IMR-90 (cell line): ENCODE measurements at regions not wholly inside any gene's neighbourhood (a gene's known extent, or its start where the extent isn't known, plus 50 kb on each side); places are given as distances from the start of the nearest gene placed in this dataset.

Experiments used
- ATAC-seq: fragments of 200-7000 bp; cut with Tn5 transposase; 2 replicates; pipeline ENCODE4 v1.9.1; 2020; ENCODE audit warnings: low read depth, mild to moderate bottlenecking, moderate library complexity
- BruUV-seq: library from RNA; stranded (reverse); fragments of 400-500 nt; replicated peaks from 2 replicates; lab custom pipeline; 2021; lab: Mats Ljungman, UMichigan
- CTCF ChIA-PET: fragments of 300-600 bp; formaldehyde crosslinking; extraction: SDS; loops from one replicate; lab custom pipeline; 2021; ENCODE audit warnings: antibody characterized with exemption; lab: Yijun Ruan, JAX
- POLR2A ChIA-PET: fragments of 300-600 bp; sonication (Branson Sonifier 250); formaldehyde crosslinking; loops from one replicate; lab custom pipeline; 2022; ENCODE audit warnings: antibody characterized with exemption; ENCODE audit not compliant: unreplicated experiment; lab: Charles Lee
- DNase-seq: peaks from one replicate; pipeline ENCODE4 v3.0.0; 2013
- H2AFZ ChIP-seq: replicated peaks from 2 replicates; pipeline ENCODE3; 2013; ENCODE audit warnings: low read length, mild to moderate bottlenecking; ENCODE audit not compliant: poor library complexity
- H2AK5ac ChIP-seq: 2 replicates; pipeline ENCODE4 v1.6.1; 2013; ENCODE audit warnings: low read depth, low read length, inconsistent platforms
- H2AK9ac ChIP-seq: replicated peaks from 2 replicates; pipeline ENCODE3; 2013; ENCODE audit warnings: mild to moderate bottlenecking, low read depth, low read length, moderate library complexity; ENCODE audit not compliant: poor library complexity
- H2BK120ac ChIP-seq: 2 replicates; pipeline ENCODE4 v1.6.1; 2013; ENCODE audit warnings: low read depth, low read length, inconsistent platforms
- H2BK15ac ChIP-seq: 3 replicates; pipeline ENCODE4 v1.6.1; 2013; ENCODE audit warnings: low read depth, low read length, inconsistent platforms
- H2BK20ac ChIP-seq: 2 replicates; pipeline ENCODE4 v1.6.1; 2013; ENCODE audit warnings: low read depth, mild to moderate bottlenecking, inconsistent platforms, low read length, moderate library complexity
- H2BK5ac ChIP-seq: 2 replicates; pipeline ENCODE4 v1.6.1; 2013; ENCODE audit warnings: mild to moderate bottlenecking, low read depth, low read length, inconsistent platforms; ENCODE audit not compliant: poor library complexity, severe bottlenecking
- H3K14ac ChIP-seq: replicated peaks from 2 replicates; pipeline ENCODE4 v1.6.1; 2013; ENCODE audit warnings: low read depth, low read length, inconsistent platforms
- H3K18ac ChIP-seq: 2 replicates; pipeline ENCODE4 v1.6.1; 2013; ENCODE audit warnings: low read depth, low read length, control low read depth
- H3K23ac ChIP-seq: 2 replicates; pipeline ENCODE4 v1.6.1; 2013; ENCODE audit warnings: low read depth, low read length, inconsistent platforms
- H3K27ac ChIP-seq: 2 replicates; pipeline ENCODE4 v1.5.1; 2013; ENCODE audit warnings: mild to moderate bottlenecking, control low read depth, low read length; ENCODE audit not compliant: insufficient read depth
- H3K27me3 ChIP-seq: 2 replicates; pipeline ENCODE4 v1.6.1; 2013; ENCODE audit warnings: low read length; ENCODE audit not compliant: control insufficient read depth, insufficient read depth
- H3K36me3 ChIP-seq: 2 replicates; pipeline ENCODE4 v1.6.1; 2013; ENCODE audit warnings: low read length, mixed read lengths; ENCODE audit not compliant: control insufficient read depth, insufficient read depth
- H3K4ac ChIP-seq: 2 replicates; pipeline ENCODE4 v1.6.1; 2013; ENCODE audit warnings: low read depth, low read length, inconsistent platforms
- H3K4me1 ChIP-seq: 2 replicates; pipeline ENCODE4 v1.6.1; 2013; ENCODE audit warnings: low read length, mixed read lengths; ENCODE audit not compliant: control insufficient read depth, insufficient read depth
- H3K4me2 ChIP-seq: 2 replicates; pipeline ENCODE4 v1.6.1; 2013; ENCODE audit warnings: low read depth, mild to moderate bottlenecking, control low read depth, low read length, moderate library complexity
- H3K4me3 ChIP-seq: 2 replicates; pipeline ENCODE4 v1.5.1; 2013; ENCODE audit warnings: low read depth, mild to moderate bottlenecking, control low read depth, low read length, moderate library complexity; ENCODE audit not compliant: insufficient read depth
- H3K56ac ChIP-seq: 2 replicates; pipeline ENCODE4 v1.6.1; 2013; ENCODE audit warnings: low read length, inconsistent platforms; ENCODE audit not compliant: insufficient read depth; ENCODE audit errors: extremely low read depth
- H3K79me1 ChIP-seq, 2 experiments: 2 replicates each; pipeline ENCODE4 v1.6.1; 2013; ENCODE audit warnings: low read length in 2 of 2, inconsistent platforms in 1 of 2, low read depth in 1 of 2
- H3K9ac ChIP-seq: 2 replicates; pipeline ENCODE4 v1.6.1; 2013; ENCODE audit warnings: low read depth, low read length, control low read depth
- H3K9me1 ChIP-seq: 2 replicates; pipeline ENCODE4 v1.6.1; 2013; ENCODE audit warnings: low read length, inconsistent platforms; ENCODE audit not compliant: insufficient read depth
- H3K9me3 ChIP-seq: 2 replicates; pipeline ENCODE4 v1.6.1; 2013; ENCODE audit warnings: low read length; ENCODE audit not compliant: control insufficient read depth, insufficient read depth
- H4K20me1 ChIP-seq: 2 replicates; pipeline ENCODE4 v1.6.1; 2013; ENCODE audit warnings: low read length, inconsistent platforms; ENCODE audit not compliant: insufficient read depth
- H4K5ac ChIP-seq: 2 replicates; pipeline ENCODE4 v1.6.1; 2013; ENCODE audit warnings: mild to moderate bottlenecking, low read depth, low read length, control low read depth
- H4K8ac ChIP-seq, 2 experiments: 2 replicates each; pipeline ENCODE4 v1.6.1; 2013; ENCODE audit warnings: low read depth in 2 of 2, low read length in 2 of 2, control low read depth in 1 of 2, inconsistent platforms in 1 of 2
- H4K91ac ChIP-seq: 2 replicates; pipeline ENCODE4 v1.6.1; 2013; ENCODE audit warnings: low read depth, low read length, inconsistent platforms; ENCODE audit not compliant: insufficient read depth
- BHLHE40 ChIP-seq: fragments of 150-350 bp; IDR thresholded peaks from 2 replicates; pipeline ENCODE4 v1.6.1; 2016; ENCODE audit warnings: mild to moderate bottlenecking, low read depth, low read length
- CEBPB ChIP-seq: IDR thresholded peaks from 2 replicates; pipeline ENCODE4 v1.6.1; 2012; ENCODE audit warnings: low read depth, low read length, improper control_type of control experiment
- CTCF ChIP-seq: conservative IDR thresholded peaks from 2 replicates; pipeline ENCODE4 v1.5.1; 2012; ENCODE audit warnings: mild to moderate bottlenecking, low read depth, low read length, improper control_type of control experiment
- FOS ChIP-seq: fragments of 150-350 bp; IDR thresholded peaks from 2 replicates; pipeline ENCODE4 v1.6.1; 2016; ENCODE audit warnings: low read depth, low read length
- MAFK ChIP-seq: IDR thresholded peaks from 2 replicates; pipeline ENCODE4 v1.6.1; 2012; ENCODE audit warnings: low read depth, low read length, improper control_type of control experiment
- MAZ ChIP-seq: IDR thresholded peaks from 2 replicates; pipeline ENCODE4 v1.6.1; 2012; ENCODE audit warnings: low read depth, mild to moderate bottlenecking, low read length, improper control_type of control experiment, moderate library complexity, borderline replicate concordance
- NFE2L2 ChIP-seq: fragments of 150-350 bp; IDR thresholded peaks from 2 replicates; pipeline ENCODE4 v1.6.1; 2016; ENCODE audit warnings: low read depth, mild to moderate bottlenecking, low read length
- POLR2A ChIP-seq: IDR thresholded peaks from 2 replicates; pipeline ENCODE4 v1.6.1; 2012; ENCODE audit warnings: mild to moderate bottlenecking, low read depth, low read length
- RAD21 ChIP-seq: IDR thresholded peaks from 2 replicates; pipeline ENCODE4 v1.6.1; 2012; ENCODE audit warnings: low read length, improper control_type of control experiment
- RFX5 ChIP-seq: IDR thresholded peaks from 2 replicates; pipeline ENCODE4 v1.8.0; 2012; ENCODE audit warnings: low read depth, mild to moderate bottlenecking, low read length, moderate library complexity
- SMC3 ChIP-seq: fragments of 150-350 bp; IDR thresholded peaks from 2 replicates; pipeline ENCODE4 v1.6.1; 2016; ENCODE audit warnings: low read depth, mild to moderate bottlenecking, antibody characterized with exemption, low read length, moderate library complexity
- USF2 ChIP-seq: fragments of 150-350 bp; IDR thresholded peaks from 2 replicates; pipeline ENCODE4 v1.6.1; 2017; ENCODE audit warnings: mild to moderate bottlenecking, antibody characterized with exemption, low read length, low read depth
- WGBS, 2 experiments: methylation state at CpG; one replicate each; pipeline versions ENCODE4 v1.1.5 to v1.1.7; 2013; ENCODE audit warnings: missing lambda C conversion rate in 2 of 2; ENCODE audit not compliant: insufficient read length in 1 of 2; ENCODE audit errors: extremely low coverage in 2 of 2; 5-methylcytosine and 5-hydroxymethylcytosine counted together
- dilution Hi-C: fragments of 300-500 bp; cut with HindIII; formaldehyde crosslinking; loops from one replicate; pipeline ENCODE4 v1.14.3; 2018; ENCODE audit warnings: low sequenced_read_pairs; ENCODE audit not compliant: unreplicated experiment
- in situ Hi-C: fragments of 300-500 bp; cut with MboI; formaldehyde crosslinking; loops from 3 replicates; pipeline ENCODE4 v1.14.3; 2019; ENCODE audit warnings: low sequenced_read_pairs, inconsistent platforms, mixed read lengths
- intact Hi-C: fragments of 100-400 bp; cut with micrococcal nuclease; formaldehyde crosslinking; loops from 2 replicates; pipeline ENCODE4 v1.10.0; 2022

GRCh38 chr4:157992038-157992705 lies 180.7 kb downstream of the GASK1B start (continued):
- peak; percentile 87 for TF ChIP-seq CTCF
- peak; percentile 91 for TF ChIP-seq SMC3
- TF ChIP-seq NFE2L2, result no peak
- no peak for TF ChIP-seq POLR2A
- no peak for TF ChIP-seq MAZ

GRCh38 chr4:157988641-157989040 lies 184.2 kb downstream of the GASK1B start:
- Histone ChIP-seq H3K14ac (no peak overlapping the region), H3K79me1 (no peaks in the 10 kb centered on the region), H2AK9ac (no peak overlapping the region), H2BK120ac (no peak overlapping the region), H3K9ac (no peak overlapping the region), H3K4me2 (no peak overlapping the region), H3K23ac (no peak overlapping the region), H3K4me1 (no peaks in the 10 kb centered on the region), H2BK5ac (no peak overlapping the region), H3K4me3 (no peak overlapping the region), H3K9me1 (no peaks in the 10 kb centered on the region), H3K9me3 (no peaks in the 10 kb centered on the region), H3K18ac (no peak overlapping the region), H2BK20ac (no peak overlapping the region), H3K4ac (no peak overlapping the region), H3K27me3 (no peaks in the 10 kb centered on the region; the same call in 1 of the 2 replicates), H3K27ac (no peak overlapping the region), H3K56ac (no peak overlapping the region), H2BK15ac (no peak overlapping the region; the same call in 2 of the 3 replicates), H4K91ac (no peak overlapping the region), H3K36me3 (no peaks in the 10 kb centered on the region), H2AK5ac (no peak overlapping the region), H2AFZ (no peak overlapping the region), H4K8ac (no peak overlapping the region), H4K20me1 (no peaks in the 10 kb centered on the region), H4K5ac (no peak overlapping the region)
- intact Hi-C loops, result no loop called here
- ChIA-PET CTCF (no interaction called here), POLR2A (no interaction called here)
- no TSS peak for BruUV-seq
- WGBS, 2 experiments, result no CpG with 5 or more reads among the region's 2 CpGs
- in situ Hi-C loops, result loop anchor here (25.0 kb wide), 2 partner anchors 649 to 1501 kb away; no protein-coding TSS in a partner anchor
- dilution Hi-C loops, result no loop called here
- ATAC-seq, result no peak
- DNase-seq, result no peak
- TF ChIP-seq RAD21 (no peak), RFX5 (no peak), CEBPB (no peak), CTCF (no peak), SMC3 (no peak), USF2 (no peak), MAFK (no peak), FOS (no peak), NFE2L2 (no peak), BHLHE40 (no peak)
